ENCODE measurements at regions not wholly inside any gene's neighbourhood (a gene's known extent, or its start where the extent isn't known, plus 50 kb on each side); places are given as distances from the start of the nearest gene placed in this dataset.
"Not testable (repeated sequence)": the region's sequence is repeated elsewhere in the genome, so short reads cannot be mapped to it uniquely, and the experiment has no call there.

GRCh38 chr13:40053401-40053800 lies 397.9 kb downstream of the COG6 start:
- no peak for DNase-seq

GRCh38 chr13:40054422-40054821 lies 399.0 kb downstream of the COG6 start:
- not testable (repeated sequence) for DNase-seq

GRCh38 chr13:40056898-40057619 lies 401.6 kb downstream of the COG6 start:
- no peak for DNase-seq

- peak; percentile 42 for DNase-seq
These were observed 403.3 kb downstream of the COG6 start for GRCh38 chr13:40058757-40059236.

- no peak for DNase-seq
These were observed 404.2 kb downstream of the COG6 start for GRCh38 chr13:40059540-40060232.

GRCh38 chr13:40060296-40061007 lies 405.0 kb downstream of the COG6 start:
- peak; percentile 44 for DNase-seq

GRCh38 chr13:40061466-40062450 lies 406.3 kb downstream of the COG6 start:
- DNase-seq = no peak

GRCh38 chr13:40063278-40063698 lies 407.8 kb downstream of the COG6 start:
- DNase-seq = no peak

- no peak for DNase-seq
These were observed 408.2 kb downstream of the COG6 start for GRCh38 chr13:40063703-40064102.

- DNase-seq = no peak
These were observed 409.0 kb downstream of the COG6 start for GRCh38 chr13:40064154-40065097.

GRCh38 chr13:40069173-40070044 lies 413.9 kb downstream of the COG6 start:
- DNase-seq = peak; percentile 69

- no peak for DNase-seq
These were observed 414.9 kb downstream of the COG6 start for GRCh38 chr13:40070357-40070756.

GRCh38 chr13:40072663-40073120 lies 417.2 kb downstream of the COG6 start:
- DNase-seq = no peak

GRCh38 chr13:40074338-40074737 lies 418.9 kb downstream of the COG6 start:
- no peak for DNase-seq

GRCh38 chr13:40075281-40075680 lies 419.8 kb downstream of the COG6 start:
- no peak for DNase-seq

GRCh38 chr13:40076765-40077362 lies 421.4 kb downstream of the COG6 start:
- no peak for DNase-seq

- DNase-seq = no peak
These were observed 422.1 kb downstream of the COG6 start for GRCh38 chr13:40077396-40078027.

GRCh38 chr13:40079721-40080120 lies 424.3 kb downstream of the COG6 start:
- DNase-seq = no peak

GRCh38 chr13:40080676-40081075 lies 425.2 kb downstream of the COG6 start:
- DNase-seq = no peak
